ENCODE measurements at regions not wholly inside any gene's neighbourhood (a gene's known extent, or its start where the extent isn't known, plus 50 kb on each side); places are given as distances from the start of the nearest gene placed in this dataset.

GRCh38 chr2:117726747-117727146 lies 87.7 kb upstream of the DDX18 start:
- no peak for FAIRE-seq

- FAIRE-seq: no peak
These were observed 76.6 kb upstream of the DDX18 start for GRCh38 chr2:117737846-117738245.

GRCh38 chr2:117738991-117739839 lies 75.3 kb upstream of the DDX18 start:
- no peak for FAIRE-seq

GRCh38 chr2:117745537-117745936 lies 69.0 kb upstream of the DDX18 start:
- no peak for FAIRE-seq

GRCh38 chr2:117755768-117756167 lies 58.7 kb upstream of the DDX18 start:
- no peak for FAIRE-seq

GRCh38 chr2:117760916-117761315 lies 53.6 kb upstream of the DDX18 start:
- no peak for FAIRE-seq

- FAIRE-seq: no peak
These were observed 52.0 kb upstream of the DDX18 start for GRCh38 chr2:117762454-117762853.

GRCh38 chr2:117763804-117764203 lies 50.7 kb upstream of the DDX18 start:
- FAIRE-seq: no peak

All from endometrium (tissue), 2 donors.